NCI-H748 treated with DMSO at 0.1 percent for 48 hours (cell line): ENCODE measurements at regions not wholly inside any gene's neighbourhood (a gene's known extent, or its start where the extent isn't known, plus 50 kb on each side); places are given as distances from the start of the nearest gene placed in this dataset.
"Not testable (repeated sequence)": the region's sequence is repeated elsewhere in the genome, so short reads cannot be mapped to it uniquely, and the experiment has no call there.

Source experiments
- DNase-seq: peaks from one replicate; lab custom pipeline; 2025; lab: John Stamatoyannopoulos, UW

- no peak for DNase-seq
Observed at GRCh38 chr6:163876391-163876790, 461.9 kb downstream of the QKI start.

GRCh38 chr6:163874784-163875183, 460.3 kb downstream of the QKI start:
- no peak for DNase-seq

- no peak for DNase-seq
Observed at GRCh38 chr6:163872335-163872734, 457.8 kb downstream of the QKI start.

DNA sequence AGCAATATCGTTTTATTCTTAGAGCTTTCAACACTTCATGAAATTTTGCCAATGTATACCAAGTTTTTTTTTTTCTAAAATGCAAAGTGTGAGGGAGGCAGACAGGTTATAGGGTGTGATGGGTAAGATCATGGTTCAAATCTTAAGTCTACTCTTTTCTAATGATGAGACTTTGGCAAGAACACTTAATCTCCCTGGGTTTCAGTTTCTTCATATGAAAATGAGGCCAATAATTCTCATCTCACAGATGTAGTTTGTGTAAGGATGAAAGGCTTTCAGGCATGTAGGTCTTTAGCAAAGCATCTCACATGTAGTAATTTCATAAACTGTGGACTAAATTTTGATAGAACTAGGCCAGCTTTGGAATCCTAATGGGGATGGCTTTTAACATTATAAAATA, 457.1 kb downstream of the QKI start:
- DNase-seq = no peak

- DNase-seq = no peak
Observed at GRCh38 chr6:163867518-163868292, 453.2 kb downstream of the QKI start.

- no peak for DNase-seq
Observed at GRCh38 chr6:163866192-163866591, 451.7 kb downstream of the QKI start.

GRCh38 chr6:163863565-163863964, 449.0 kb downstream of the QKI start:
- no peak for DNase-seq

DNA sequence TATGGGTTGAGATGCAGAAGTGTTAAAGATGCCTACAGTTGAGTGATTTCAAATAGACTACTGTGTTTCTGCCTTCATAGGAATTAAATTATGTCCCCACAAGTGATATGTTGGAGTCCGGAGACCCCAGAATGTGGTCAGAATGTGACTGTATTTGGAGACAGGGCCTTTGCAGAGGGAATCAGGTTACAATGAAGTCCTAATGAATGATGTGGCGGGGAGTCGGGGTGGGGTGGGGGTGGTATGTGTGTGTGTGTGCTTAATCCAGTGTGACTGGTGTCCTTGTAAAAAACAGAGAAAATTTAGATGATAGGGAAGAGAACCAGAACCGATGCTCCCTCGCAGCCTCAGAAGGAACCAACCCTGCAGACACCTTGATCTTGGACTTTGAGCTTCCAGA, 448.2 kb downstream of the QKI start:
- no peak for DNase-seq

- no peak for DNase-seq
Observed at GRCh38 chr6:163861627-163862026, 447.1 kb downstream of the QKI start.

DNA sequence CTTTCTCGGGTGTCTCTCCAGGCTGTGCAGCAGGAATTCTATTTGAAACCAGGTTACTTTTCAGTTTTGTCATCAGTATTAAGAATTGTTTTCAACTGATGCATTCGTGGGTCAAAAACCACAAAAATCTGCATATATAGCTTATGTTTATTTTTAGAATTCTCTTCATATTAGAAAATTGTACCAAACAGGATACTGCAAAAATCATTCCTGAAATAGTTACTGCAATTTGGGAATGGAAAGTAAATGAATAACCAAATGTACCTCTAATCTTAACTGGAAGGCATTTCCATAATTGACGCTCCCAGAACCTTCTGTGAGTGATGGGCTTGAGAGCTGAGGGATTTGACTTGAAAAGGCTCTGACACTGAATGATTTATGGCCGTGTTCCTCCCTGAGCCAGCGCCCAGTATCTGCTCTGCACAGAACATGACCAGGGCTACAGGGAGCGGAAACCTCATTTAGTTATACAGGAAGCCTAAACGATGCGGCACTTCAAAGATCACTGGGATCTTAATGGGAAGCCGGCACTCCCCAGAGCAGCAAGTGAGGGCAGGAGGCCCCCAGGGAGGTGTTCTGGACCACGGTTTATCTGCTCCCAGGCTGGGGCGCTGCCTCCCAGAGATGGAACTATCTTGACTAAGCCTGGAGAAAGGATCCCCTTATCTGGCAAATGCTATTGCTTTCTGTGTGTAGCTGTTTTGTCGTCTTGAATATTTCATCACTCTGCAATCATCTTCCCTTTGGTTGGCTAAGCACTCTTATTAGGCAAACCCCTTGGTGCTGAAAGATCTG, 446.0 kb downstream of the QKI start:
- DNase-seq = no peak

DNA sequence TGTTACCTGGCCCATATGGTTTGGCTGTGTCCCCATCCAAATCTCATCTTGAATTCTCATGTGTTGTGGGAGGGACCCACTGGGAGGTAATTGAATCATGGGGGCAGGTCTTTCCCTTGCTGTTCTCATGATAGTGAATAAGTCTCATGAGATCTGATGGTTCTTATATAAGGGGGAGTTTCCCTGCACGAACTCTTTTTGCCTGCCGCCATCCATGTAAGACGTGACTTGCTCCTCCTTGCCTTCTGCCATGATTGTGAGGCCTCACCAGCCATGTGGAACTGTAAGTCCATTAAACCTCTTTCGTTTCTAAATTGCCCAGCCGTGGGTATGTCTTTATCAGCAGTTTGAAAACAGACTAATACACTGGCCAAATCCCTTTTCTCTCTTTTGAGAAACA, 444.4 kb downstream of the QKI start:
- DNase-seq = not testable (repeated sequence)

DNA sequence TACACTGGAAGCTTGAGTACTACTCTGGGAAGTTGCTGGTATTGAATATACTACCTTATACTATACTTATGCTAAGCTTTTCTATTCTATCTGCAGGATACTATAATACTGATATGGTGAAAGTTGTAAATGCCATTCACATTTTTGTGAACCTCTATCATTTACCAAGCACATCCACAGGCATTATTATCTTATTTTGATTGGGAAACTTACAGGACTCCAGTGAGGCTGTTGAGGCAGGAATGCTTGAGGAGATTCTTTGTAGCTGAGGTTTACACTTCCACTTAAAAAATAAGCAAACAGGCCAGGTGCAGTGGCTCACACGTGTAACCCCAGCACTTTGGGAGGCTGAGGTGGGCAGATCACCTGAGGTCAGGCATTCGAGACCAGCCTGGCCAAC, 442.9 kb downstream of the QKI start:
- DNase-seq = no peak

- no peak for DNase-seq
Observed at GRCh38 chr6:163850874-163851273, 436.4 kb downstream of the QKI start.

DNA sequence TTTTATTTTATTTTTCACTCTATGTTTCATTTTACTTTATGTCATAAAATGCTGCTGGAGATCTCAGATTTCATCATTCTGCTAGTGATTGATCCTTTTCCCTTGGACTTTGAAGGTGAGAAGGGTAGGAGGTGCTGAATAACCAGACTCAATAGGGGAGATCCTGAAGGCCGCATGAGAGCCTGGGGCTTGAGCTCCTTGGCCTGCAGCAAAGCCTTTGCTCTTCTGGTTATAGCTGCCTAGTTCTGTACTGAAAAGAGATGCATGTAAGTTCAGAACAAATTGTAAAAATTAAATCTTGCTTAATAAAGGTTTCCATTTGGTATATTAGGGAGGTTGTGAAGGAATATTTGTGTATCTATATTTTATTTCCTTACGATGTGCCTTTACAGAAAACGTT, 430.2 kb downstream of the QKI start:
- no peak for DNase-seq

DNA sequence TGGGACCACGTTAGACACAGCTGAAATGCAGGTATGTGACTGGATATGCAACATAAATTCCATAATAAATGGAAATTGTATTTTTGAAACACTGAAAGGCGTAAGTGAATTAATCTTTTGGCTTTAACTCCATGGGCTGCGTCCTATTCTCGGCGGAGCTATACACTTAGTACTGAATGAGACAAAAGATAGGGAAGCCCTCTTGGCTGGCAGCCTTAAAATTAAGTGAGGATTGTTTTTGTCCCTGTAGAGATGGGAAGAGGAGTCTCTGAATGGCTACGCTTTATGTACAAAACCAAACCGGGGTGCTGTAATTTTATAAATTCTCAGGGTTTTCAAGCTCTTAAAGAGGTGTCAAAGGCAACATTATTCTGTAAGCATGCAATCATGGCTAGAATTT, 429.8 kb downstream of the QKI start:
- no peak for DNase-seq

DNA sequence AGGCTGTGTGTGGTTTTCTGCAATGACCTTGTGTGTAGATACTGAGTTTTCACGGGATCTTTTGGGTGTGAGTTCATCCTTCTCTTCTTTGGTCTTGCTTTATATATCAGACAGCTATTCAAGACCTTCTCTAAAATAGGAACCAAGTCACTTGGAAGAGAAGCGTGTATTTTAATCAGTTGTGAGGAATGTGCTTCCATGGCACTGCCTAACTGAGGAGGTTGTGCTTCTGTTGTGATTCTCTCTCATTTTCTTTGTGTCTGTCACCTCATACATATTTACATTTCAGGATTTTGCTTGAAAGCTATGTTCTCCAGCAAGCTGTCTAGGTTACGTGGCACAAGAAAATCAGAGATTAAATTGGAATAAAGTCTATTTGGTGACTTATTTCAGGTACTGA, 428.7 kb downstream of the QKI start:
- DNase-seq = no peak

- no peak for DNase-seq
Observed at GRCh38 chr6:163842467-163842866, 427.9 kb downstream of the QKI start.

GRCh38 chr6:163841733-163842132, 427.2 kb downstream of the QKI start:
- DNase-seq = no peak

DNA sequence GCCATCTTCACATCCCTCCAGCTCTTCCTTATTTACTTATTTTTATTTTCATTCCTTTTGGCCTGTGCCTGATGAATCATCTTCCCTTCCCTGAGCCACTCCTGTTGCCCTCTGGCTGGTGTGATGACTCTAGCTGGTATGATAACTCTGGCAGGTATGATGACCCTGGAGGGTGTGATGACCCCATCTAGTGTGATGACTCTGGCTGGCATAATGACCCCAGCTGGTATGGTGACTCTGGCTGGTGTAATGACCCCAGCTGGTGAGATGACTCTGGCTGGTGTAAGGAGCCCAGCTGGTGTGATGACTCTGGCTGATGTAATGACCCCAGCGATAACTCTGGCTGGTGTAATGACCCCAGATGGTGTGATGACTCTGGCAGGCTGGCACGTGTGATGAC, 426.8 kb downstream of the QKI start:
- DNase-seq = no peak

- DNase-seq = no peak
Observed at GRCh38 chr6:163840880-163841279, 426.4 kb downstream of the QKI start.

- DNase-seq = no peak
Observed at GRCh38 chr6:163839296-163839695, 424.8 kb downstream of the QKI start.

DNA sequence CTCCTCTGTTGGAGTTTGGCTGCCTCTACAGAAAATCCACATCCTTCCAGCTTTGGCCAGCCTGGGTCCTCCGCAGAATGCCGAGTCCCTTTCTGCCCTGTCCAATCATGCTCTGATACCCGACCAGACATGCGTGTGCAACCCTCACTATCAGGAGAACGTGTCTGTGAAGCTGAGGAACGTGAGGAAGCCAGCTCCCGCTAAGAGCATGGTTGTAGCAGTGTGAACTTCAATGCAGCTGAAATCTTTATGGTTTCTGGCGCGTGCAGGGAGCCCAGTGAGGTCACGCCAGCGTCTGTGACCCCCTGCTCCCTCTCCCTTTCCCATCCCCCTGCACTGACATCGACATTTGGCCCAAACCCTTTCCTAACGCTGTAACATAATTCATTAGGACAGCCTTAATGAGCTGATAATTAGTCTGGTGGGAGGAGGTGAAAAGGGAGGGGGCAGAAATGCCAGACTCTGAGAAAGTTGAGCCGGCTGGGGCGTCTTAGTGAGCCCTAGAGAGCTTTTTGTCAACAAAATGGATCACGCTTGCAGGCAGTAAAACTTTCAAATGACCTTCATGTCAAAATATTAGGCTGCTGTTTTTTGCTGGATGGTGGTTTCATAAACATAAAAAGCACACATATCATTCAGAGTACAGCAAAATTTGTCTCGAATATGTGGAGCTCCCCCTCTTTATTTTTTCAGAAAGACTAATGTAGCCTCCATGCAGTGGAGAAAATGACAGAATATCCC, 423.3 kb downstream of the QKI start:
- no peak for DNase-seq
